HCT116 (cell line): ENCODE measurements at regions not wholly inside any gene's neighbourhood (a gene's known extent, or its start where the extent isn't known, plus 50 kb on each side); places are given as distances from the start of the nearest gene placed in this dataset.

Experiments used
- ATAC-seq: fragments of 200-7000 bp; cut with Tn5 transposase; 2 replicates; pipeline ENCODE4 v1.9.1; 2020; ENCODE audit warnings: mild to moderate bottlenecking, moderate library complexity
- BruUV-seq: library from RNA; stranded (reverse); fragments of 400-500 nt; replicated peaks from 2 replicates; lab custom pipeline; 2021; lab: Mats Ljungman, UMichigan
- CTCF ChIA-PET: fragments of 300-600 bp; sonication (Branson Sonifier 250); formaldehyde crosslinking; loops from one replicate; lab custom pipeline; 2021; ENCODE audit warnings: antibody characterized with exemption; lab: Charles Lee
- POLR2A ChIA-PET: fragments of 300-600, 350-600 bp; sonication (Branson Sonifier 250); formaldehyde crosslinking; loops from one replicate; lab custom pipeline; 2021; ENCODE audit warnings: antibody characterized with exemption; lab: Charles Lee
- RAD21 ChIA-PET, 2 experiments: fragments of 300-600 bp; sonication (Branson Sonifier 250); formaldehyde crosslinking; loops; one replicate each; lab custom pipeline; 2023; ENCODE audit warnings: low total read pairs in 2 of 2; ENCODE audit not compliant: uncharacterized antibody in 2 of 2, unreplicated experiment in 2 of 2, low non-redundant PET in 1 of 2; lab: Charles Lee
- DNase-seq: peaks from one replicate; pipeline ENCODE4 v3.0.0-alpha.2; 2010; ENCODE audit warnings: low read depth, low spot score
- H2AFZ ChIP-seq: fragments of 200-600 bp; shearing (Covaris generic), sonication (generic); 2 replicates; pipeline ENCODE4 v1.6.1; 2017; ENCODE audit warnings: low read depth, mixed run types, mixed read lengths, antibody characterized with exemption, low read length; ENCODE audit not compliant: poor library complexity, severe bottlenecking
- H3K27ac ChIP-seq: 2 replicates; pipeline ENCODE4 v1.5.1; 2012; ENCODE audit warnings: low read depth, low read length
- H3K27me3 ChIP-seq: fragments of 200-600 bp; sonication (generic); 2 replicates; pipeline ENCODE4 v1.6.1; 2016; ENCODE audit warnings: mixed run types, low read length, mixed read lengths; ENCODE audit not compliant: insufficient read depth
- H3K36me3 ChIP-seq, 2 experiments: fragments of 200-500 bp in 1 of 2; fragments of 200-600 bp in 1 of 2; sonication (Bioruptor generic) in 1 of 2; sonication (generic) in 1 of 2; 2 replicates each; pipeline versions ENCODE4 v1.5.1 to v1.6.1; 2014 to 2016; ENCODE audit warnings: low read length in 2 of 2, inconsistent platforms in 1 of 2, mixed read lengths in 1 of 2, mixed run types in 1 of 2; ENCODE audit not compliant: insufficient read depth in 2 of 2, control insufficient read depth in 1 of 2
- H3K4me1 ChIP-seq, 2 experiments: fragments of 200-600 bp in 1 of 2; sonication (generic) in 1 of 2; 2 replicates each; pipeline versions ENCODE4 v1.5.1 to v1.6.1; 2012 to 2017; ENCODE audit warnings: low read length in 2 of 2, inconsistent platforms in 1 of 2, mild to moderate bottlenecking in 1 of 2, mixed read lengths in 1 of 2, mixed run types in 1 of 2, moderate library complexity in 1 of 2; ENCODE audit not compliant: insufficient read depth in 2 of 2, control insufficient read depth in 1 of 2
- H3K4me2 ChIP-seq: fragments of 200-600 bp; sonication (generic); 2 replicates; pipeline ENCODE4 v1.6.1; 2017; ENCODE audit warnings: mixed run types, low read length, mixed read lengths
- H3K4me3 ChIP-seq, 2 experiments: fragments of 200-600 bp in 1 of 2; sonication (generic) in 1 of 2; replicated peaks in 1 of 2; 2 replicates each; pipeline ENCODE4 v1.5.1; 2011 to 2016; ENCODE audit warnings: low read length in 2 of 2, control low read depth in 1 of 2, low read depth in 1 of 2, mild to moderate bottlenecking in 1 of 2, mixed read lengths in 1 of 2, mixed run types in 1 of 2
- H3K79me2 ChIP-seq: fragments of 200-600 bp; sonication (generic); 2 replicates; pipeline ENCODE4 v1.6.1; 2017; ENCODE audit warnings: mild to moderate bottlenecking, mixed run types, low read length, moderate library complexity, mixed read lengths; ENCODE audit not compliant: insufficient read depth
- H3K9ac ChIP-seq: fragments of 200-600 bp; sonication (generic); 2 replicates; pipeline ENCODE4 v1.6.1; 2016; ENCODE audit warnings: low read length, mixed read lengths
- H3K9me2 ChIP-seq: fragments of 200-600 bp; sonication (generic), shearing (Covaris generic); 2 replicates; pipeline ENCODE4 v1.6.1; 2017; ENCODE audit warnings: mixed run types, mild to moderate bottlenecking, moderate library complexity; ENCODE audit not compliant: insufficient read depth
- H3K9me3 ChIP-seq, 2 experiments: fragments of 200-500 bp in 1 of 2; fragments of 200-600 bp in 1 of 2; sonication (Bioruptor generic) in 1 of 2; sonication (generic) in 1 of 2; 2 replicates each; pipeline ENCODE4 v1.6.1; 2014 to 2017; ENCODE audit warnings: low read length in 2 of 2, mixed read lengths in 2 of 2, inconsistent platforms in 1 of 2, low read depth in 1 of 2, mild to moderate bottlenecking in 1 of 2, mixed run types in 1 of 2, moderate library complexity in 1 of 2; ENCODE audit not compliant: control insufficient read depth in 1 of 2, insufficient read depth in 1 of 2
- H4K20me1 ChIP-seq: fragments of 200-600 bp; sonication (generic), shearing (Covaris generic); 2 replicates; pipeline ENCODE4 v1.6.1; 2017; ENCODE audit warnings: mixed run types, mild to moderate bottlenecking, moderate library complexity; ENCODE audit not compliant: insufficient read depth
- CEBPB ChIP-seq: IDR thresholded peaks from 2 replicates; pipeline ENCODE4 v1.6.1; 2012; ENCODE audit warnings: low read depth
- CTCF ChIP-seq, 3 experiments: fragments of 200-600 bp in 1 of 3; sonication (generic) in 1 of 3; IDR thresholded peaks in 2 of 3; conservative IDR thresholded peaks in 1 of 3; 2 replicates each; pipeline ENCODE4 v1.5.1; 2012 to 2017; ENCODE audit warnings: low read depth in 2 of 3, low read length in 2 of 3, antibody characterized with exemption in 1 of 3, borderline replicate concordance in 1 of 3, control low read depth in 1 of 3, mild to moderate bottlenecking in 1 of 3, mixed read lengths in 1 of 3, mixed run types in 1 of 3, moderate library complexity in 1 of 3; ENCODE audit not compliant: insufficient read depth in 1 of 3
- EGR1 ChIP-seq: IDR thresholded peaks from 2 replicates; pipeline ENCODE4 v1.6.1; 2012; ENCODE audit warnings: low read depth
- ELF1 ChIP-seq: IDR thresholded peaks from 2 replicates; pipeline ENCODE4 v1.6.1; 2012; ENCODE audit warnings: low read depth, borderline replicate concordance
- EZH2 ChIP-seq: fragments of 200-600 bp; sonication (generic); IDR thresholded peaks from 2 replicates; pipeline ENCODE4 v1.6.1; 2017; ENCODE audit warnings: antibody characterized with exemption, mixed run types
- EZH2phosphoT487 ChIP-seq: fragments of 200-600 bp; IDR thresholded peaks from 2 replicates; pipeline ENCODE4 v1.6.1; 2018; ENCODE audit warnings: antibody characterized with exemption, borderline replicate concordance
- JUND ChIP-seq: IDR thresholded peaks from 2 replicates; pipeline ENCODE4 v1.6.1; 2012
- MAX ChIP-seq: IDR thresholded peaks from 2 replicates; pipeline ENCODE4 v1.6.1; 2012
- RAD21 ChIP-seq: IDR thresholded peaks from 2 replicates; pipeline ENCODE4 v1.6.1; 2012; ENCODE audit warnings: low read depth, mild to moderate bottlenecking
- REST ChIP-seq: IDR thresholded peaks from 2 replicates; pipeline ENCODE4 v1.6.1; 2012; ENCODE audit warnings: low read depth
- ZBTB33 ChIP-seq: IDR thresholded peaks from 2 replicates; pipeline ENCODE4 v1.6.1; 2011; ENCODE audit warnings: mild to moderate bottlenecking, low read length, moderate library complexity; ENCODE audit not compliant: insufficient replicate concordance; ENCODE audit errors: extremely low read depth
- intact Hi-C: fragments of 100-400 bp; cut with micrococcal nuclease; formaldehyde crosslinking; loops from 2 replicates; pipeline ENCODE4 v1.10.0; 2022

- Histone ChIP-seq H3K9me2 (no peaks in the 10 kb centered on the region), H3K9ac (no peak overlapping the region), H3K4me3 (no peak overlapping the region), H3K79me2 (no peaks in the 10 kb centered on the region), H3K4me2 (no peak overlapping the region), H3K36me3 (no peaks in the 10 kb centered on the region), H3K27ac (no peak overlapping the region), H2AFZ (no peak overlapping the region), H4K20me1 (no peaks in the 10 kb centered on the region), H3K9me3 (no peaks in the 10 kb centered on the region), H3K4me1 (no peaks in the 10 kb centered on the region), H3K27me3 (no peaks in the 10 kb centered on the region)
- DNase-seq: no peak
- ATAC-seq: no peak
- ChIA-PET POLR2A (no interaction called here), RAD21 (no interaction called here), CTCF (no interaction called here)
- no TSS peak for BruUV-seq
- intact Hi-C loops: no loop called here
- TF ChIP-seq EGR1: no peak
- no peak for TF ChIP-seq MAX
- TF ChIP-seq EZH2: no peak
- TF ChIP-seq EZH2phosphoT487: no peak
- TF ChIP-seq CTCF (IDR thresholded peaks at IDR 0.05 in 2 of 3, conservative IDR thresholded peaks at IDR 0.05 in 1 of 3; ENCODE audit: borderline replicate concordance in 1 of 3, insufficient read depth in 1 of 3, low read depth in 2 of 3, low read length in 2 of 3): no peak
- no peak for TF ChIP-seq RAD21
- TF ChIP-seq ZBTB33: no peak
- no peak for TF ChIP-seq REST
- no peak for TF ChIP-seq CEBPB
- TF ChIP-seq JUND: no peak
- TF ChIP-seq ELF1: no peak
Measured at GRCh38 chr20:40197691-40198090, 491.3 kb downstream of the MAFB start.
